Activated CD4-positive, alpha-beta T cell treated with anti-CD3 and anti-CD28 coated beads for 48 hours (primary cell): ENCODE measurements at regions not wholly inside any gene's neighbourhood (a gene's known extent, or its start where the extent isn't known, plus 50 kb on each side); places are given as distances from the start of the nearest gene placed in this dataset.
A peak's percentile ranks its signal among the peaks of the same experiment; 100 is the strongest.
"Not testable (repeated sequence)": the region's sequence is repeated elsewhere in the genome, so short reads cannot be mapped to it uniquely, and the experiment has no call there.

ENCODE experiments used
- DNase-seq: peaks from one replicate; pipeline ENCODE4 v3.0.0-alpha.2; 2020

- no peak for DNase-seq
Observed at GRCh38 chr6:155542036-155542435, 86.4 kb upstream of the NOX3 start.

- no peak for DNase-seq
Observed at GRCh38 chr6:155538708-155539390, 83.2 kb upstream of the NOX3 start.

DNA sequence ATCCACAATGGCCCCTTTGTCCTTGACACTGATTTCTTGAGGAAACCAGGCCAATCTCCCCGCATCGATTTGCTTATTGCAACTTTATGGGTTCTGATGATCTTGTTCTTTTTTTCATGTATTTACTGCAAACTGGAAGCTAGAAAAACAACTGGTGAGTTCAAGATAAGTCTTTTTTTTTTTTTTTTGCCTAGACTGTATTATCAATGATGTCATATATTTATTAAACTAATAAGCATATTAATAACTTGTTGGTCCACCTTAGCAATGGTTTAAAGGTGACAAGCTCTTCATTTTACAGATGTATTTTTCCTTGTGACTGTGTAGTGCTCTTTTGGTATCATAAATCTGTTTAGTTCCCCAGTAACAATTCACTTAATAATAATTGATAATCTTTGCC lies 79.0 kb upstream of the NOX3 start:
- DNase-seq = no peak

DNA sequence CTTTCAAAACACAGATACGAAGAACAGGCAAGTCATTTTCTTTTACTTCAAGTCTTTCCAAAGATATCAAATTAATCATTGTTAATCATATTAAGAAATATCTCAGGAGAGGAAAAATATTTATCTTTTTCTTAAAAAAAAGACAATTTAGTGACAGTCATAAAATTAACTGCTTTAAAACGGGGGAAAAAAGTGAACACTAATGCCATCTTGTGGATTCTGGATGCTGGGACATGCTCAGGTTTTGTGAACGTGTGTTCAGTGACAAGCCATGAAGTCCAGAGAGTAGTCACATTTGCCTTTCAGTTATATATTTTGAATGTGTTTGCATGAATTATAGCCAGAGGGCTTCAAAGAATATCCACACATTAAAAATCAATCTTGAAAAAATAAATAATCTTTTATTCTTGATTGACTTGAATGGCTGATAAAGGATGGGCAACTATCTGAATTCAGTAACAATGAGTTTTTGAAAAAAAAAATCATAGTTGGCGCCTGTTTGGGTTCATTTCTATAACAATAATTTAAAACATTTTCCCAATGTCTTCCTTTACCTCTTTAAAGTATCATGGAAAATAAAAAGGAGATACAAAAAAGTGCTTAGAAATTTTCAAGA lies 74.7 kb upstream of the NOX3 start:
- DNase-seq = peak; percentile 12

DNA sequence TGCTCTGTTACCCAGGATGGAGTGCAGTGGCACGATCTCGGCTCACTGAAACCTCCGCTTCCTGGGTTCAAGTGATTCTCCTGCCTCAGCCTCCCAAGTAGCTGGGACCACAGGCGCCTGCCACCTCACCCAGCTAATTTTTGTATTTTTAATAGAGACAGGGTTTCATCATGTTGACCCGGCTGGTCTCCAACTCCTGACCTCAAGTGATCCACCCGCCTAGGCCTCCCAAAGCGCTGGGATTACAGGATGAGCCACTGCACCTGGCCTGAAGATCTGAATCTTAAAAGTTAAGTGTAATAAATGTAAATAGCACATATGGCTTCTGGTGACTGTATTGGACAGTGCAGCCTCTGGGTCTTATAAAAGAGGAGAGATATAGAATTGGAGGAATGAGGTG lies 74.2 kb upstream of the NOX3 start:
- not testable (repeated sequence) for DNase-seq

GRCh38 chr6:155528982-155529453 lies 73.4 kb upstream of the NOX3 start:
- no peak for DNase-seq

GRCh38 chr6:155528335-155528734 lies 72.7 kb upstream of the NOX3 start:
- no peak for DNase-seq

- DNase-seq = no peak
Observed at GRCh38 chr6:155527443-155527842, 71.8 kb upstream of the NOX3 start.

DNA sequence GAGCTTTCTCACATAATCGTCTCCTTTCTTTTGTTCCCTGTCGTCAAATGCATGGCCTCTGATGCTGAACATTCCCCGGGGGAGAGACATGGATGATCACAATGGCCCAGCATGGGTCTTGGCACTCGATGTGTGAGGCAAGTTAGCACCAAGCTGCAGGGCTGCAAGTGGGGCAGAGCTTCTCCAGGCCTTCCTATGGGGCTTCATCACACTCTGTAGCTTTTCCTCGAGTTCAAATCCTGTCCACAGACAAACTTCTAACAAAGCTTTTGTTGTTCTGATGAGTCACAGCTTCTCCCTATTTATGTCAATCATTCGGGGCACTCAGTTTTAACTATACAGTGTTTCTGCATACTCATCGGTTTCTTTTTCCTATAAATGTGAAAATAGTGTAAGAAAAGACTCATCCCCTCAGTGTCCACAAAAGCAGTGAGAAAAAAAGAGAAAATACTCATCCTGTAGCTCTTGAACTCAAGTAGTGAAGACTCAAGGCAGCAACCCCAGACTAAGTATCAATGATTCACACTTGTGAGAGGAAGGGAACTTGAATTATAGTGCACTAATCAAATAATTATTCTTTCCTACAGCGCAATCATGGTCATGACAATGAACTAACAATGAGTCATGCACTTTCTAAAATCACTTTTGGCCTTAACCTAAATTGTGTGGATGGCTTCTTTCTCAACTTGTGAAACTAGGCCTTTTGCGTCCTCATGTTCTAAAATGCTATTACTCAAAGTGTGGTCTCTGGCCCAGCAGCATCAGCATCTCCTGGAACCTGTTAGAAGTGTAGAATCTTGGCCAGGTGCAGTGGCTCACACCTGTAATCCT lies 68.4 kb upstream of the NOX3 start:
- DNase-seq = peak; percentile 31

GRCh38 chr6:155521719-155522118 lies 66.1 kb upstream of the NOX3 start:
- DNase-seq = no peak

GRCh38 chr6:155520078-155520477 lies 64.4 kb upstream of the NOX3 start:
- no peak for DNase-seq

- no peak for DNase-seq
Observed at GRCh38 chr6:155519176-155519738, 63.6 kb upstream of the NOX3 start.

DNA sequence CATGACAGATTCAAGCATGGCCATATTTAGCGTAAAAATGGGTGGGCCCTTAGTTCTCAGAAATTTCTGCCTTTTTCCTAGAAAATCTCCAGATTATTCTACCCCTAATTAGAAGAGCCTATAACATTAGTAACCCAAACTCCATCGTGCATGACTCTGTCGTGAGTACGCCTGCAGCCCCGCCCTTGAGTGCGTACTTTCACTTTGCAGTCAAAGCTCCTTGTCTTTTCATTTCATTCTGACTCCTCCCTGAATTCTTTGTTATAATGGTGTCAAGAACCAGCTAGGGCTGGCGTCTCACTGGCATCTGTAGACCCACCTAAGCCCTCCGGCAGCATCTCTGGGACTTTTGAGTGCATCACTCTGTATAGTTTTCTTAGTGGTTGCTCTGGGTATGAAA lies 61.7 kb upstream of the NOX3 start:
- no peak for DNase-seq

GRCh38 chr6:155510879-155511278 lies 55.2 kb upstream of the NOX3 start:
- DNase-seq = no peak

- DNase-seq = no peak
Observed at GRCh38 chr6:155509743-155510475, 54.3 kb upstream of the NOX3 start.

GRCh38 chr6:155505608-155505989 lies 50.0 kb upstream of the NOX3 start:
- DNase-seq = no peak
